ENCODE measurements at regions not wholly inside any gene's neighbourhood (a gene's known extent, or its start where the extent isn't known, plus 50 kb on each side); places are given as distances from the start of the nearest gene placed in this dataset.
A peak's percentile ranks its signal among the peaks of the same experiment; 100 is the strongest.
"Not testable (repeated sequence)": the region's sequence is repeated elsewhere in the genome, so short reads cannot be mapped to it uniquely, and the experiment has no call there.

DNA sequence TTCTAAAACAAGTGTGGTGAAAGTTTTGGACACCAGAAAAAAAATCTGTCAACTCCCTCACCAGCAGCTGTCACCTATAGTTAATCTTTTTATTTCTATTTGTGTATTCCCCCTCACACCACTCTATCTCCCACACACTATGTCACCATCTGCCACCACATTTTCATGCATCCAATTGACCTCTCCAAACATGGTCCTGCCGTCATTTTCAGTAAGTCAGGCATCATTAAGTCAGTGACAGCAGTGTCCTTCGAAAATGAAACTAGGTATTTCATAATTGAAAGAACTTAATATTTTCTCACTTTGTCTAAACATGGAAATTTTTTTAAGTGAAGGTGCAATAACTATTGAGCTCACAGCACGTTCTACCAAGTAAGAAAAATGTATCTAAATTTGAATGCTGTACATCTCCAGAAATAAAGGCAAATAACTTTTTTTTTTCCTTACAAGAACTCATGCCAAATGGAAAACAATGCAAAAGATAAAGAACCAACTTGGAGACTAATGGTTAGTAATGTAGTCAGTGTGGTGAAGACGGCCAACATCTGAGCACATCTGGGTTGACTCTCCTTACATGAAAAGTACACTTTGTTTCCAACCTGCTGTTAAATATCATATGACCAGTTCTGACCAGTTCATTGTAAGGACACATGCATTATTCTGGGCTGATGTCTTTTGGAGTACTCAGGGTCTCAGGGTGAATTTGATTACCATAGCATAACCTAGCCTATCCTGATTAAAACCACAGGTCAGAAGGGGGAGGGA is 623.3 kb upstream of the MANEA start:
- DNase-seq: no peak
- no peak overlapping the region for H3K27ac ChIP-seq (ENCODE audit: insufficient read depth in 1 of 2, low read depth in 1 of 2, low read length in 2 of 2, poor library complexity in 1 of 2, severe bottlenecking in 2 of 2)
- ChIA-PET POLR2A (no interaction called here), CTCF (no interaction called here)
- no peak overlapping the region for H3K4me3 ChIP-seq (ENCODE audit: control insufficient read depth in 1 of 7, extremely low read depth in 1 of 7, insufficient read depth in 4 of 7, low read depth in 2 of 7, low read length in 6 of 7)
- no peaks in the 10 kb centered on the region for H3K27me3 ChIP-seq (replicated peaks in 2 of 5; ENCODE audit: control insufficient read depth in 4 of 5, insufficient read depth in 5 of 5, low read length in 4 of 5)
- WGBS (ENCODE audit: insufficient coverage): 100% methylated on average over 1 of the region's 4 CpGs
- H3K9me3 ChIP-seq (ENCODE audit: control extremely low read depth in 1 of 5, control insufficient read depth in 4 of 5, insufficient read depth in 2 of 5, low read depth in 1 of 5, low read length in 4 of 5): no peaks in the 10 kb centered on the region
- no peaks in the 10 kb centered on the region for H3K4me1 ChIP-seq (ENCODE audit: control extremely low read depth in 1 of 4, control insufficient read depth in 4 of 4, insufficient read depth in 4 of 4, low read length in 3 of 4)
- H3K36me3 ChIP-seq (ENCODE audit: control insufficient read depth in 4 of 4, insufficient read depth in 4 of 4, low read length in 3 of 4): no peaks in the 10 kb centered on the region

DNA sequence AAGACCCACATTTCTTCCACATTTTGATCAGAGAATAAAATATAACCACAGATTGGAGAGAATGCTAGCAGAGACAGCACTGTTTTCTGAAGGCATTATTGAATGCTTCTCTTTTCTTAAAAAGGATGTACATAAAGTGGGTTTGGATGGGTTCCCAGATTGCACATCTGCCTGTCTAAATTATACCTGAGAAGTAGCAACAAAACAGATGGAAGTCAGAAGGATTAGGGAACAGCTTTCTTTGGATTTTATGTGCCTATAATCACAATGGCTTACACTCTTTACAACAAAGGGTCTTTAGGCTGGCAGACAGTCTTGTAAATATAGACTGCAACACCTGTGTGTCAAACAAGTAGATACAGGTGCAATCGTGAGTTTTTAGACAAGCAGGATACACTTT is 622.2 kb upstream of the MANEA start:
- Histone ChIP-seq H3K4me3 (ENCODE audit: control insufficient read depth in 1 of 7, extremely low read depth in 1 of 7, insufficient read depth in 4 of 7, low read depth in 2 of 7, low read length in 6 of 7) (no peak overlapping the region), H3K27me3 (replicated peaks in 2 of 5; ENCODE audit: control insufficient read depth in 4 of 5, insufficient read depth in 5 of 5, low read length in 4 of 5) (no peaks in the 10 kb centered on the region), H3K36me3 (ENCODE audit: control insufficient read depth in 4 of 4, insufficient read depth in 4 of 4, low read length in 3 of 4) (no peaks in the 10 kb centered on the region), H3K9me3 (ENCODE audit: control extremely low read depth in 1 of 5, control insufficient read depth in 4 of 5, insufficient read depth in 2 of 5, low read depth in 1 of 5, low read length in 4 of 5) (no peaks in the 10 kb centered on the region), H3K27ac (ENCODE audit: insufficient read depth in 1 of 2, low read depth in 1 of 2, low read length in 2 of 2, poor library complexity in 1 of 2, severe bottlenecking in 2 of 2) (no peak overlapping the region), H3K4me1 (ENCODE audit: control extremely low read depth in 1 of 4, control insufficient read depth in 4 of 4, insufficient read depth in 4 of 4, low read length in 3 of 4) (no peaks in the 10 kb centered on the region)
- DNase-seq: no peak
- POLR2A ChIA-PET: no interaction called here
- CTCF ChIA-PET: no interaction called here
- no CpG with 5 or more reads among the region's 1 CpG for WGBS (ENCODE audit: insufficient coverage)

DNA sequence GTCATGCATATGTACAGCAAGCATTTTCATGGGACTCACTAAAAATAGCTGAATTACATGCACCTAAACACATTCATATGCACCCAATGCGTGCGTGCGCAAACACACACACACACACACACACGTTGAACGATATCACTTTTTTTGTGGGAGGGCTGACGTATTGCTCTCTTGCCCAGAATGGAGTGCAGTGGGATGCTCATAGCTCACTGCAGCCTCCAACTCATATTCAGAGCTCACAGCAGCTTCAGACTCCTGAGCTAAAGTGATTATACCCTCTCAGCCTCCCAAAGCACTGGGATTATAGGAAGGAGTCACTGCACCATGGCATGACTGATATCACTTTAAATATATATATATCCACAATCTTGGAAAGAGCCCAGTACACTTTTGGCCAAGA is 620.4 kb upstream of the MANEA start:
- WGBS (ENCODE audit: insufficient coverage): 88% methylated on average over 3 of the region's 6 CpGs

DNA sequence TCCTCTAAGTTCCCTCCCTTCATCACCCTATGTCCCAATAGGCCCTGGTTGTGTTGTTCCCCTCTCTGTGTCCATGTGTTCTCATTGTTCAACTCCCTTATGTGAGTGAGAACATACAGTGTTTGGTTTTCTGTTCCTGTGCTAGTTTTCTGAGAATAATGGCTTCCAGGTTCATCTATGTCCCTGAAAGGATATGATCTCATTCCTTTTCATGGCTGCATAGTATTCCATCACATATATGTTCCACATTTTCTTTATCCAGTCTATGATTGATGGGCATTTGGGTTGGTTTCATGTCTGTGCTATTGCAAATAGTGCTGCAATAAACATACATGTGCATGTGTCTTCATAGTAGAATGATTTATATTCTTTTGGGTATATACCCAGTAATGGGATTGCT is 612.6 kb upstream of the MANEA start:
- POLR2A ChIA-PET; H3K9me3 ChIP-seq (ENCODE audit: control extremely low read depth in 1 of 5, control insufficient read depth in 4 of 5, insufficient read depth in 2 of 5, low read depth in 1 of 5, low read length in 4 of 5); CTCF ChIA-PET; H3K27ac ChIP-seq (ENCODE audit: insufficient read depth in 1 of 2, low read depth in 1 of 2, low read length in 2 of 2, poor library complexity in 1 of 2, severe bottlenecking in 2 of 2); DNase-seq; H3K27me3 ChIP-seq (replicated peaks in 2 of 5; ENCODE audit: control insufficient read depth in 4 of 5, insufficient read depth in 5 of 5, low read length in 4 of 5); H3K4me3 ChIP-seq (ENCODE audit: control insufficient read depth in 1 of 7, extremely low read depth in 1 of 7, insufficient read depth in 4 of 7, low read depth in 2 of 7, low read length in 6 of 7); H3K36me3 ChIP-seq (ENCODE audit: control insufficient read depth in 4 of 4, insufficient read depth in 4 of 4, low read length in 3 of 4); H3K4me1 ChIP-seq (ENCODE audit: control extremely low read depth in 1 of 4, control insufficient read depth in 4 of 4, insufficient read depth in 4 of 4, low read length in 3 of 4): not testable (repeated sequence)

More for the DNA sequence above, 620.4 kb upstream of the MANEA start:
- Histone ChIP-seq H3K27me3 (replicated peaks in 2 of 5; ENCODE audit: control insufficient read depth in 4 of 5, insufficient read depth in 5 of 5, low read length in 4 of 5) (no peaks in the 10 kb centered on the region), H3K4me3 (ENCODE audit: control insufficient read depth in 1 of 7, extremely low read depth in 1 of 7, insufficient read depth in 4 of 7, low read depth in 2 of 7, low read length in 6 of 7) (no peak overlapping the region), H3K9me3 (ENCODE audit: control extremely low read depth in 1 of 5, control insufficient read depth in 4 of 5, insufficient read depth in 2 of 5, low read depth in 1 of 5, low read length in 4 of 5) (no peaks in the 10 kb centered on the region), H3K27ac (ENCODE audit: insufficient read depth in 1 of 2, low read depth in 1 of 2, low read length in 2 of 2, poor library complexity in 1 of 2, severe bottlenecking in 2 of 2) (no peak overlapping the region), H3K36me3 (ENCODE audit: control insufficient read depth in 4 of 4, insufficient read depth in 4 of 4, low read length in 3 of 4) (no peaks in the 10 kb centered on the region), H3K4me1 (ENCODE audit: control extremely low read depth in 1 of 4, control insufficient read depth in 4 of 4, insufficient read depth in 4 of 4, low read length in 3 of 4) (no peaks in the 10 kb centered on the region)
- ChIA-PET CTCF (no interaction called here), POLR2A (no interaction called here)
- peak in 1 of 3 donors; percentile 2 for DNase-seq

DNA sequence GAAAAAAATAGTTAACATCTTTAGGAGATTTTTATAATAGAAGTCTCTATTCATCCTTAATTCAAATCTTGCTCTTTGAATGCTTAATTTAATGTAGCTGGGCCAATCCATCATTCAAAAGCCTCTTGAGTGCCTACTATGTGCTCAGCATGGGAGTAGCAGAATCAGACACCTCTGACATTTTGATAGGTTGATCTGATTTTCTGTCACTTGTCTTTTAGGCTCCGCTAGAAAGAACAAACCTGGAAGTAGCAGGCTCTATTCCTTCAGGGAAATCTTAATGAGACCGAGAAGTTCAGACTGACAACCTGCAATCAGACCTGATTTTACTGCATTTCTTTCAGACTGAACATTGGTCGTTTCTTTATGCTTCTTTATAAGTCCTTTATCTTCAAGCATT is 588.6 kb upstream of the MANEA start:
- no peak overlapping the region for H3K27ac ChIP-seq (ENCODE audit: insufficient read depth in 1 of 2, low read depth in 1 of 2, low read length in 2 of 2, poor library complexity in 1 of 2, severe bottlenecking in 2 of 2)
- H3K4me3 ChIP-seq (ENCODE audit: control insufficient read depth in 1 of 7, extremely low read depth in 1 of 7, insufficient read depth in 4 of 7, low read depth in 2 of 7, low read length in 6 of 7): no peak overlapping the region
- CTCF ChIA-PET: no interaction called here
- DNase-seq: no peak
- H3K4me1 ChIP-seq (ENCODE audit: control extremely low read depth in 1 of 4, control insufficient read depth in 4 of 4, insufficient read depth in 4 of 4, low read length in 3 of 4): no peaks in the 10 kb centered on the region
- POLR2A ChIA-PET: no interaction called here
- no peaks in the 10 kb centered on the region for H3K36me3 ChIP-seq (ENCODE audit: control insufficient read depth in 4 of 4, insufficient read depth in 4 of 4, low read length in 3 of 4)
- WGBS (ENCODE audit: insufficient coverage): 92% methylated on average over 2 of the region's 3 CpGs
- no peaks in the 10 kb centered on the region for H3K9me3 ChIP-seq (ENCODE audit: control extremely low read depth in 1 of 5, control insufficient read depth in 4 of 5, insufficient read depth in 2 of 5, low read depth in 1 of 5, low read length in 4 of 5)
- no peaks in the 10 kb centered on the region for H3K27me3 ChIP-seq (replicated peaks in 2 of 5; ENCODE audit: control insufficient read depth in 4 of 5, insufficient read depth in 5 of 5, low read length in 4 of 5)

DNA sequence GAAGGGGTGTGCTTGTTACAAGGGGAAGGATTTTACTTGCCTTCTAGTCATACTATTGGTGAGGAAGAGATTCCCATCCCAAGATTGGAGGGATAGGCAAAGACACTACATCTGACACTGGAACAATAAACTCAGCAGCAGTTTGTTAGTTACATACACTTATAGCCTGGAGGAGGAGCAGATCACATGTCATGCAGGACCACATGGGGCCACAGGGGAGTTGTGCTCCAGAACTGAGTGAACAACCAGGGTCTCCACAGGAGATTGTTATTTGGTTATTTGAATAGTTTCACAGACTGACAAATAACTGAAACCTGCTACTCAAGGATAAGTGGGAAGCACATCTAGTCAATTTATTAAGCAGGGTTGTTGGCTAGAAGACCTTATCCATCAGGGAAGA is 559.4 kb upstream of the MANEA start:
- Histone ChIP-seq H3K9me3 (ENCODE audit: control extremely low read depth in 1 of 5, control insufficient read depth in 4 of 5, insufficient read depth in 2 of 5, low read depth in 1 of 5, low read length in 4 of 5) (no peaks in the 10 kb centered on the region), H3K4me1 (ENCODE audit: control extremely low read depth in 1 of 4, control insufficient read depth in 4 of 4, insufficient read depth in 4 of 4, low read length in 3 of 4) (no peaks in the 10 kb centered on the region), H3K27me3 (replicated peaks in 2 of 5; ENCODE audit: control insufficient read depth in 4 of 5, insufficient read depth in 5 of 5, low read length in 4 of 5) (no peaks in the 10 kb centered on the region), H3K27ac (ENCODE audit: insufficient read depth in 1 of 2, low read depth in 1 of 2, low read length in 2 of 2, poor library complexity in 1 of 2, severe bottlenecking in 2 of 2) (no peak overlapping the region), H3K36me3 (ENCODE audit: control insufficient read depth in 4 of 4, insufficient read depth in 4 of 4, low read length in 3 of 4) (no peaks in the 10 kb centered on the region), H3K4me3 (ENCODE audit: control insufficient read depth in 1 of 7, extremely low read depth in 1 of 7, insufficient read depth in 4 of 7, low read depth in 2 of 7, low read length in 6 of 7) (no peak overlapping the region)
- no peak for DNase-seq
- POLR2A ChIA-PET: no interaction called here
- CTCF ChIA-PET: no interaction called here

Measured in common myeloid progenitor, CD34-positive (primary cell).